EH (cell line): ENCODE measurements at regions not wholly inside any gene's neighbourhood (a gene's known extent, or its start where the extent isn't known, plus 50 kb on each side); places are given as distances from the start of the nearest gene placed in this dataset.

Source experiments
- DNase-seq: peaks from one replicate; pipeline ENCODE4 v3.0.0-alpha.2; 2015; ENCODE audit warnings: low read depth

DNA sequence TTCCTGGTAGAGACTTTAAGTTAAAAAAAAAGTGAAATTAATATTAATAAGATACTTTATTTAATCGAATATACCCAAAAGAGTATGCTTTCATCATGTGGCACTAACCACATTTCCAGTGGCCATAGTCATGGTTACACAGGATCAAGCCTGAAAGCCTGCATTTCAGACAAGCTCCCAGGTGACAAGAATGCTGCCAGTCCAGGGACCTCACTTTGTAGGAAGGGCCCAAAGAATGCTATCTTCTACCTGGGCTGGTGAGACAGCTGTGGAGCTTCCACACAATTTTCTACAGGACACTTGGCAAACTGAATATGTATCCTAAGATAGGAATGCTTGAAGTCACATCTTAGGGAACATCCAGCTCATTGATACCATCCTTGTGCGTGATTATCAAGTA lies 203.8 kb downstream of the AUH start:
- DNase-seq: no peak

DNA sequence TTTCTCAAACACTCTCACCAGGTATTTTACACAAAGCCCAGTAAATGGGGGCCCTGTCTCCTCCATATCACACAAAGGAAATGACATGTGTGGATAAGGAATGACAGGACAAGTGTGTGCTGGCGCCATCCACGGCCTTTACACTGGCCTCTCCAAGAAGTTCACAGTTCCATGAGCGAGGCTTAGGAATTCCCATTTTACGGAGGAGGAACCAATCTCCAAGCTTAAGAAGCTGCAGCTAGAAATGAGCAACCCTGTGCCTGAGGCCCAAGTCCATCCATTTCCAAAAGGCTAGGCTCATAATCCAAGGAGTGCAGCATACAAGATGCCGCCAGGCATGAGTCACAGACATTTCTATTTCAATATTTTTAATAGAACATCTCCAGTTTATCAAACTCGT lies 203.4 kb downstream of the AUH start:
- DNase-seq: peak; percentile 21

DNA sequence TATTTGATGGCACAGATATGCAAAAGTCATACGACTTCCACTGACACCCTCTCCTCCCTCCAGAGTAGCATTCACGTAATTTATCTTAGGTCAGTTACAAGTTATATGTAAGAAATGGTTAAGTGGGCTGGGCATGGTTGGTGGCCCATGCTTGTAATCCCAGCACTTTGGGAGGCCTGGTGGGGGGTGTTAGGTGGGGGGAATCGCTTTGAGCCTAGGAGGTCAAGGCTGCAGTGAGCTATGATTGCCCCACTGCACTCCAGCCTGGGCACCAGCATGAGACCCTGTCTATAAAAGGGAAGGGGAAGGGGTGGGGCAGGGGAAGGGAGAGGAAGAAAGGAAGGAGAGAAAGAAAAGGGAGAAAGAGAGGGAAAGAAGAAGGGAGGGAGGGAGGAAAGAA lies 202.8 kb downstream of the AUH start:
- no peak for DNase-seq

DNA sequence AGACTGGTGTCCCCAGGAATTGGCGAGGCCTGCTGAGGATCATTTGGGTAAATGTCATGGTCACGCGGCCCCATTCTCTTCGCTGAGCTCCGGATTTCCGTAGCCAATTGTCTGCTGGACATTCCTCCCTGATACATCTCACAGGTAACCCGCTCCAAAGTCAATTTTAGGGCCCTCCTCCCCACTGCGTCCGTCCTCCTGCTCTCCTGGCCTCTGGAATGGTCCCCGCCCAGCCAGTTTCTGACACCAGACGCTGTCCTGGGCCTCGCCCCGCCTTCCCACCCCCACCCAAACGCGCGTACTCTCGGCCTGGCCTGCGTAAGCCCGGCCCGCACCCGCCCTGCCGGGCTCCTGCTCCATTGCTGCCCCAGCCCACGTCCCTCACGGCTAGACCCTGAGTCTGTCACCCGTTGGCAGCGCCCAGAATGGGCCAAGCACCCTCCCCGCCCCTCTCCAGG lies 202.0 kb downstream of the AUH start:
- DNase-seq: no peak

DNA sequence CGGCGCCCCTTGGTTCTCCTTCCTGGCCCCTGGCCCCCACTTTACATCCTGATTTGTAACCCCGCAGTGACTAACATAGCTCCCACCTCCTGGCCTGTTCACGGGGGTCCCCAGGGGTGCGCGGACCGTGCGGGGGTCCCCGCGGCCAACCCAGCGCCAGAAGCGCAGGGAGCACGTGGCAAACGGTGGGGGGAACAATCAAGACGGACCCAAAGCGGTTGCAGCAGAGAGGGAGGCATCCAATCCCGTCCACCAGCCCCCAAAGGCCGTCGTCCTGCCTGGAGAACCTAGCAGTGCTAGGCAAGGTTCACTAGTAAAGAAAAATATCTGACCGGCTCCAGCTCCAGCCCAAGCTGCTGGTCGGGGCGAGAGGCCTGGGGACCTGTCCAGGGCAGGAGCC lies 201.5 kb downstream of the AUH start:
- DNase-seq: no peak

DNA sequence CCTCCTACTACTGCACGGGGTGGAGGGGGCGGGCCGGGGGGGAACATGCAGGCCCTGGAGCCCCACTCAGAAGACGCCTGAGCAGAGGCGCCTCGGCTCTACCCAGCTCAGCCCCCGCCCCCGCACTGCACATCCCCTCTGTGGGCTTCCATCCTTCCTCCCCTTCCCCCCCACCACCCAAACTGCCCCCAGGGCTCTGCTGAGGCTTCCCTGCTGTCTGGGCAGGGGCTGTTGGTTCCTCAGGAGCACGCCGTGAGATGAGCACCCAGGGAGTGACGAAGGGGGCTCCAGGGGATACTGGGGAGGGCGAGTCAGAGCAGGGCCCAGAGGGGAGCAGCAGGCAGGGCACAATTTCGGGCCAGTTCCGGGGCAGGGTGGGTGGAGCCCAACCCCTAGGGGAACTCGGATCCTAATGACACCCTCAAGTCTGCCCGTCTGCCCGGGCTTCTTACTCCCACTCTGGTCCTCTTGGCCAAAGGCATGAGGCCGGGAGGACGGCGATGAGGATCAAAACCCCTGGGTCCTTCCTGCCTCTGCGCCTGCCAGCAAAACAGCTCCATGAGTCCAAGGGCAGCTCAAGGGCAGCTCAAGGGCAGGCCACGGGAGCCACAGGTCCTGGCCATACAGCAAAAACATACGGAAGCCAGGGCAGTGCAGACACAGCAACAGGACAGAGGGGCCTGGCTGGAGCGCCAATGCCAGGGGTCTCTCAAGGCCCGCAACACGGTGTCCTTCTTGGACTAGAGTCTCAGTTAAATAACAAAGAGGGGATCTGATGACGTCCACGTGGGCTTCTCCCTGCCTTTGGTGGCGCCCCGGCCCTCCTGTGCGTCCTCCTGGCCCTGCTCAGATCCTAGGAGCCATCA lies 200.9 kb downstream of the AUH start:
- DNase-seq: no peak

DNA sequence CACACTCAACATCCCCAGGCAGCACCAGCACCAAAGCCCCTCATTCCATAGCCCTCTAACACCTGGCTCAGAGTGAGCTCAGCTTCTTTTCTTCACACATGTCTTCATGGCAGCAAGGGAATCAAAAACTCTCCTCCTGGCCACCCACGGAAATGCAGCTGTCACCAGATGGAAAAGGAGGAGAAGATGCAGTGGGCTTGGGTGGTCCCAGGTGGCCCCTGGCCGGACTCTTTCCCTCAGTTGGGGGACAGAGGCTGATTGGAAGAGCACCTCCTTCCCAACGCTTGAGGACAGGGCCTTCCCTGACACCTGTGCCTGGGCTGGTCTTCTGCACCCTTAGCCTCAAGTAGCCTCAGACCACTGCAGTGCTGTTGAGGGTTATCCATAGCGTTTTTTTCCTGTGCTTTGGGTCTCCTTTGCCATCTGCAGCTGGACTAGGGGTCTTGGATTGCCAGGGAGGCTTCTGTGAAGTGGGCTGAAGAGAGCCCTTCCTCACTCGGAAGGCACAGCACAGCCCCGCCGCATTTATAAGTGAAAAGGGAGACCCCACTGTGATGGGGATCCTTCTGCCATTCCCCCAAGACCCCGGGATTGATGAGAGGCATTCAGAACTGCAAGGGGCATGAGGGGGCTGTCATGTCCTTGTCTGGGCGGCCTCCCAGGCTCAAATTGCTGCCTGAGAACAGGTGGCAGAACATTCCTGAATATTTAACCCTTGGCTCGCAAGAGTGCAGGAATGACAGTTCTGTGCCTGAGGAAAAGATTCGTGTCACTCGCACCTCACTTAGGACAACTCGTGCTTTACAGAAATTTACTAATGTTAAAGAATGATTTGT lies 200.0 kb downstream of the AUH start:
- DNase-seq: no peak

DNA sequence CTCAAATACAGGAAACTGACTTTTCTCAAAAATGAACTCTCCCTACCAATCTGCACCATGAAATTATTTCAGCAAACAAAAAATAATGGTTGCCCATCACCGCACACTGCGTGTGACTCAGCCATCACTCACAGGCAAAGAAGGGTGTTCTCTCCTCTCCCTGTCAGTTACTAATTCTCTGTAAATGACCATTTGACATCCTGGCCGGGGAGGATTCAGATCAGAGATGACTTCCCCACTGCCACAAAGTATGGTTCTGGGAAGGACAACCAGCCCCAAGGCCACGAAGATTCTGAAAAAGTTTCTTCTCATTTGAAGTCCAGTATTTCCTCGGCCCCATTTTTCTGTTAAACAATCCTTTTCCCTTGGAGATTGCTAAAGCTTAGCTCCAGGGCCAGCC lies 199.4 kb downstream of the AUH start:
- peak; percentile 81 for DNase-seq

DNA sequence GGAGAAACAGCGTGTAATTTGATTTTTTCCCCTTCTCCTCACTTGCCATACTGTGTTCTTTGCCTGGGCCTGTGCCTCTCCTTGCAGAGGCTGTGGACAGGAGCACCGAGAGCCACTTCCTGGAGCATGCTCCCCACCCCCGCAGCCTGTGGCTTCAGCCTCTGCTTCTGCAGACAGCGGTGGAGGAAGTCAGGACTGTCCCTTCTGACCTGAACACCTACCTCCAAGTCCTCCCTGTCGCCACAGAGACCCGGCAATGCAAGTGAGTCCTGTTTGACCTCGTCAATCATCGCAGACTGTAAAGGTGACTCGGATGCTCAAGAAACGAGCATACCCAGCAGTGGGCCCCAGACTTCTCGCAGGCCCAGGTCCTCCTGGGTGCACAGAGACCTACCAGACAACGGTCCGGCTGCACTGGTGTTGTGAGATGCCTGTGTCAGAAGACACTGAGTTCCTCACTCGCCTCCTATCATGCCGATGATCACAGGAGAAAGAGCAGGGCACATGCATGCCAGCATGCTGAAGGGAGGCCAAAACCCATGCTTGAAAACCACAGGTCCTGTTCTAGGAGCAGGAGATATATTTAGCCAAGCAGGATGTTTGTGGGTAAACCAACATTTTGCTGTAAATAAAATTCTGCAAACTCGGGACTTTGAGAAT lies 198.8 kb downstream of the AUH start:
- peak; percentile 58 for DNase-seq

DNA sequence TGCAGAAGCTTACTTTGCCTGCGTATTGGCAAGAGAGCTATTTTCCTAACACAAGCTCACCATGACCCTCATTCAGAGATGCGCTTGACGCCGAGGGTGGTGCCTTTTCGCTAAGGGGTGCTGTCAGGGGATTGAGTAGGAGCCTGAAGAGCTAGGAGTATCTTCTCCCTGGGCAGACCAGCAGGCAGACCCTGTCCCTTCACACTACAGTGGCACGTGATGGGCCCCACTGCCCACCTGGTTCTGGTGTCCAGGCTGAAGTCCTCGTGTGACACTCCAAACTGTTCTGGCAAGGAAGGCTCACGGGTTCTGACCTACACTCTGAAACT lies 198.3 kb downstream of the AUH start:
- DNase-seq: no peak

DNA sequence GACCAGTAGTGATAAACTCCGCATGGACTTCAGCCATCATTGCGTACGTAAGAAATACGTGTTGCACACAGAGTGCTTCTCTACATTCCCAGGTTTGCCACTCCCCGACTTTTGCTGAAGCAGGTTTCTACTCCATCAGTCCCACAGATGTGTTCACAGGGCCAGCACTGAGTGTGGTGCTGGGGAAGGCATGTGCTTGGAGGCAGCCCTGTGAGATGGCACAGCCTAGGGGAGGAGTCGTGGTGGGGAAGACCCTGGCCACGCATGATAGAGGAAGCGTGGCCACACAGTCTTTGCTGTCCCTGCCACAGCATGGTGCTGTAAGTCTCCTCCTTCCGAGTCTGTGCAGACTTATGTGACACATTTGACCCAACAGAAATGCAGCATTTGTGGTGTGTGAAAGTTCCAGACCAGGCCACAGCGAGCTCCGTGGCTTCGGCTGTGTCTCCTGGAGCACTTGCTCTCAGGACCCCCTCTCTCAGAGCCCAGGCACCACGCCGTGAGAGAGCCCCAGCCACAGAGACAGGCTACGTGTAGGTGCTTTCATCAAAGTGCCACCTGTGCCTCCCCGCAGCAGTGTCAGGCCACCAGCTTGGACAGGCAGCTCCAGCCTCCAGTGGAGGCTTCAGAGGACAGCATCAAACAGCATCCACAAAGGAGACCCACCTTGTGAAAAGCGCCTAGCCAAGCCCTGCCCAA lies 197.8 kb downstream of the AUH start:
- no peak for DNase-seq
